H1 (cell line): ENCODE measurements at regions not wholly inside any gene's neighbourhood (a gene's known extent, or its start where the extent isn't known, plus 50 kb on each side); places are given as distances from the start of the nearest gene placed in this dataset.

Experiments
- CTCF ChIA-PET: fragments of 300-600 bp; sonication (Branson Sonifier 250); formaldehyde crosslinking; loops from one replicate; lab custom pipeline; 2021; ENCODE audit not compliant: partially characterized antibody; lab: Charles Lee
- POLR2A ChIA-PET: fragments of 300-600 bp; sonication (Branson Sonifier 250); formaldehyde crosslinking; loops from one replicate; lab custom pipeline; 2021; ENCODE audit warnings: inconsistent platforms; ENCODE audit not compliant: partially characterized antibody; lab: Charles Lee
- DNase-seq, 2 experiments: peaks; one replicate each; pipeline versions ENCODE4 v3.0.0 to v3.0.0-alpha.2; 2010 to 2022; ENCODE audit warnings: low spot score in 2 of 2, low read depth in 1 of 2, mixed read lengths in 1 of 2
- FAIRE-seq: peaks from 2 replicates; lab custom pipeline; 2011; peaks lifted over from hg19 to GRCh38; lab: Jason Lieb, UNC
- H2AFZ ChIP-seq: 2 replicates; pipeline ENCODE4 v1.8.1; 2012; ENCODE audit warnings: low read length, inconsistent platforms
- H2AK5ac ChIP-seq: 2 replicates; pipeline ENCODE4 v1.6.1; 2013; ENCODE audit warnings: low read depth, low read length
- H2BK120ac ChIP-seq: replicated peaks from 2 replicates; pipeline ENCODE3; 2013; ENCODE audit warnings: low read depth, low read length, inconsistent platforms
- H2BK12ac ChIP-seq: 2 replicates; pipeline ENCODE4 v1.6.1; 2013; ENCODE audit warnings: low read depth, low read length
- H2BK15ac ChIP-seq: 2 replicates; pipeline ENCODE4 v1.6.1; 2013; ENCODE audit warnings: low read length
- H2BK20ac ChIP-seq: 2 replicates; pipeline ENCODE4 v1.6.1; 2013; ENCODE audit warnings: low read length
- H2BK5ac ChIP-seq: 2 replicates; pipeline ENCODE4 v1.6.1; 2013; ENCODE audit warnings: low read depth, low read length
- H3K14ac ChIP-seq: 2 replicates; pipeline ENCODE4 v1.6.1; 2013; ENCODE audit warnings: inconsistent platforms; ENCODE audit not compliant: insufficient read length
- H3K18ac ChIP-seq: 2 replicates; pipeline ENCODE4 v1.6.1; 2013; ENCODE audit warnings: low read length; ENCODE audit errors: extremely low read depth
- H3K23ac ChIP-seq: 2 replicates; pipeline ENCODE4 v1.6.1; 2013; ENCODE audit warnings: inconsistent platforms; ENCODE audit not compliant: insufficient read length
- H3K23me2 ChIP-seq: 2 replicates; pipeline ENCODE4 v1.6.1; 2013; ENCODE audit warnings: low read depth, low read length
- H3K27ac ChIP-seq: 2 replicates; pipeline ENCODE4 v1.6.1; 2011; ENCODE audit warnings: low read depth, low read length, inconsistent platforms
- H3K27me3 ChIP-seq, 4 experiments: replicated peaks in 1 of 4; 1 replicate in 1 of 4; 2 replicates in 3 of 4; pipeline versions ENCODE4 v1.6.1 to v1.8.1; 2011 to 2013; ENCODE audit warnings: low read length in 3 of 4, mild to moderate bottlenecking in 3 of 4, inconsistent platforms in 2 of 4, mixed read lengths in 2 of 4, moderate library complexity in 1 of 4; ENCODE audit not compliant: control insufficient read depth in 3 of 4, insufficient read depth in 3 of 4; ENCODE audit errors: extremely low read depth in 1 of 4
- H3K36me3 ChIP-seq, 4 experiments: 2 replicates each; pipeline versions ENCODE4 v1.6.1 to v1.8.1; 2011 to 2013; ENCODE audit warnings: mild to moderate bottlenecking in 4 of 4, low read length in 3 of 4, moderate library complexity in 2 of 4, control low read depth in 1 of 4, inconsistent platforms in 1 of 4; ENCODE audit not compliant: insufficient read depth in 4 of 4, control insufficient read depth in 2 of 4
- H3K4ac ChIP-seq: replicated peaks from 2 replicates; pipeline ENCODE3; 2013; ENCODE audit warnings: low read length, low read depth, mixed read lengths, inconsistent platforms; ENCODE audit not compliant: insufficient read length
- H3K4me1 ChIP-seq, 4 experiments: replicated peaks in 1 of 4; 1 replicate in 1 of 4; 2 replicates in 3 of 4; pipeline versions ENCODE4 v1.6.1 to v1.8.1; 2011 to 2013; ENCODE audit warnings: low read length in 3 of 4, inconsistent platforms in 2 of 4, mixed read lengths in 1 of 4; ENCODE audit not compliant: insufficient read depth in 4 of 4, control insufficient read depth in 3 of 4
- H3K4me2 ChIP-seq, 2 experiments: 2 replicates each; pipeline versions ENCODE4 v1.6.1 to v1.8.1; 2011 to 2013; ENCODE audit warnings: low read depth in 2 of 2, low read length in 2 of 2, control low read depth in 1 of 2, inconsistent platforms in 1 of 2, mild to moderate bottlenecking in 1 of 2; ENCODE audit not compliant: insufficient read depth in 1 of 2
- H3K4me3 ChIP-seq, 4 experiments: fragments of 200-600, 300-600 bp in 1 of 4; sonication (generic), shearing (Covaris generic), sonication (Bioruptor Twin) in 1 of 4; 2 replicates each; pipeline versions ENCODE4 v1.5.1 to v1.8.1; 2011 to 2016; ENCODE audit warnings: low read length in 4 of 4, low read depth in 3 of 4, control low read depth in 2 of 4, inconsistent platforms in 2 of 4, mild to moderate bottlenecking in 2 of 4, mixed read lengths in 1 of 4, moderate library complexity in 1 of 4; ENCODE audit not compliant: insufficient read depth in 2 of 4; ENCODE audit errors: extremely low read depth in 1 of 4
- H3K56ac ChIP-seq: replicated peaks from 2 replicates; pipeline ENCODE3; 2013; ENCODE audit warnings: low read depth, mild to moderate bottlenecking, mixed read lengths, low read length, inconsistent platforms; ENCODE audit not compliant: insufficient read length
- H3K79me1 ChIP-seq: 2 replicates; pipeline ENCODE4 v1.6.1; 2013; ENCODE audit warnings: low read depth, low read length, control low read depth
- H3K79me2 ChIP-seq, 2 experiments: 2 replicates each; pipeline versions ENCODE4 v1.6.1 to v1.8.1; 2012 to 2013; ENCODE audit warnings: low read length in 2 of 2, mild to moderate bottlenecking in 2 of 2, inconsistent platforms in 1 of 2; ENCODE audit not compliant: insufficient read depth in 2 of 2, control insufficient read depth in 1 of 2
- H3K9ac ChIP-seq, 4 experiments: replicated peaks in 1 of 4; 1 replicate in 1 of 4; 2 replicates in 3 of 4; pipeline versions ENCODE4 v1.6.1 to v1.8.1; 2011 to 2013; ENCODE audit warnings: low read depth in 3 of 4, low read length in 3 of 4, control low read depth in 2 of 4, mild to moderate bottlenecking in 2 of 4, moderate library complexity in 2 of 4, inconsistent platforms in 1 of 4; ENCODE audit errors: extremely low read depth in 1 of 4
- H3K9me3 ChIP-seq, 2 experiments: 2 replicates each; pipeline versions ENCODE4 v1.6.1 to v1.8.1; 2012 to 2013; ENCODE audit warnings: mild to moderate bottlenecking in 2 of 2, moderate library complexity in 2 of 2, control low read depth in 1 of 2, inconsistent platforms in 1 of 2, low read depth in 1 of 2, low read length in 1 of 2, mixed read lengths in 1 of 2; ENCODE audit not compliant: insufficient read depth in 2 of 2
- H4K20me1 ChIP-seq, 2 experiments: replicated peaks in 1 of 2; 2 replicates each; pipeline versions ENCODE3 to v1.8.1; 2011 to 2013; ENCODE audit warnings: inconsistent platforms in 2 of 2, low read length in 2 of 2, mild to moderate bottlenecking in 1 of 2; ENCODE audit not compliant: insufficient read depth in 2 of 2, control insufficient read depth in 1 of 2
- H4K5ac ChIP-seq: 2 replicates; pipeline ENCODE4 v1.6.1; 2013; ENCODE audit warnings: low read length, low read depth, mixed read lengths, inconsistent platforms; ENCODE audit not compliant: insufficient read length
- H4K8ac ChIP-seq: 2 replicates; pipeline ENCODE4 v1.8.0; 2013; ENCODE audit warnings: mild to moderate bottlenecking, moderate library complexity, low read length, inconsistent platforms; ENCODE audit not compliant: insufficient read depth; ENCODE audit errors: extremely low read depth
- H4K91ac ChIP-seq: replicated peaks from 2 replicates; pipeline ENCODE3; 2013; ENCODE audit warnings: low read length, mixed read lengths, inconsistent platforms; ENCODE audit not compliant: insufficient read length
- RNF2 ChIP-seq: fragments of 200-900, 300-1000 bp; sonication (generic); IDR thresholded peaks from 2 replicates; pipeline ENCODE4 v1.7.1; 2016; ENCODE audit warnings: borderline replicate concordance, low read depth, mild to moderate bottlenecking, antibody characterized with exemption, low read length; ENCODE audit not compliant: poor library complexity, severe bottlenecking; ENCODE audit errors: missing control alignments
- SAP30 ChIP-seq: fragments of 300-600 bp; sonication (generic); IDR thresholded peaks from 2 replicates; pipeline ENCODE4 v1.7.1; 2012; ENCODE audit warnings: low read length, moderate library complexity, mild to moderate bottlenecking, inconsistent platforms; ENCODE audit not compliant: insufficient read depth, insufficient replicate concordance
- TAF1 ChIP-seq: IDR thresholded peaks from 2 replicates; pipeline ENCODE4 v1.6.1; 2011; ENCODE audit warnings: mild to moderate bottlenecking, low read depth, low read length
- WGBS, 2 experiments: shearing (Covaris generic) in 1 of 2; methylation state at CpG; one replicate each; pipeline versions ENCODE4 v1.1.6 to v1.1.7; 2013 to 2015; ENCODE audit warnings: low lambda C conversion rate in 2 of 2, mixed read lengths in 2 of 2, inconsistent platforms in 1 of 2, low coverage in 1 of 2, missing lambda C conversion rate in 1 of 2; ENCODE audit not compliant: insufficient replicate concordance in 2 of 2, insufficient coverage in 1 of 2, insufficient read length in 1 of 2; ENCODE audit errors: extremely low coverage in 1 of 2, missing lambda C conversion rate in 1 of 2; 5-methylcytosine and 5-hydroxymethylcytosine counted together

DNA sequence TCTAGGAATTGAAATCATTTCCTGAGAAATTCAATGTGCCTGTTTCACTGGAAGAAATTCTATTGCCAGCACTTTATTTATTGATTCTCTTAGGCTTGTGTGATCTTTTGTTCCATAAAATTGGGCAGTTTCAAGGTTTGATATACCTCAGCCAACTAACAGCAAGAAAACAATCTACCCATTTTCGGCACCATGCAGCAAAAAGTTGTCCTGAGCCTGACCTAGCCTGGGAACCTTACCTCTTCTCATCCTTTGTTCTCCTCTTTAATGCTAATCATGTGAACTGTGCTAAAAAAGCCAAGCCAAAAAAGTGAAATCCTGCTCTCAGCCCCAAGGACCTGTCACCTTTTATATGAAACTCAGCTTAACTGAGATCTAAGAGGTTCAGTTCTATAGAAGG lies 477.3 kb downstream of the SUCLA2 start:
- no peak overlapping the region for H2AK5ac ChIP-seq
- TF ChIP-seq SAP30, result no peak
- no peak for TF ChIP-seq RNF2
- no peak for TF ChIP-seq TAF1
- H3K79me2 ChIP-seq, result no peaks in the 10 kb centered on the region
- no peaks in the 10 kb centered on the region for H4K20me1 ChIP-seq
- no peak overlapping the region for H3K4ac ChIP-seq
- no peaks in the 10 kb centered on the region for H3K23me2 ChIP-seq
- H4K5ac ChIP-seq, result no peak overlapping the region
- H3K4me2 ChIP-seq, result no peak overlapping the region
- H2BK120ac ChIP-seq, result no peak overlapping the region
- H3K23ac ChIP-seq, result no peak overlapping the region
- H3K4me1 ChIP-seq, result no peaks in the 10 kb centered on the region
- ChIA-PET POLR2A (no interaction called here), CTCF (no interaction called here)
- H3K36me3 ChIP-seq, result no peaks in the 10 kb centered on the region; a peak in 1 of 8 replicates
- 79% methylated on average over 1 of the region's 1 CpG; no CpG with 5 or more reads in 1 of the 2 experiments for WGBS, 2 experiments
- H3K79me1 ChIP-seq, result no peaks in the 10 kb centered on the region
- no peak overlapping the region for H3K4me3 ChIP-seq
- no peak overlapping the region for H3K18ac ChIP-seq
- H2BK5ac ChIP-seq, result no peak overlapping the region
- no peak overlapping the region for H2BK20ac ChIP-seq
- H3K27me3 ChIP-seq, result no peaks in the 10 kb centered on the region
- no peak overlapping the region for H4K91ac ChIP-seq
- no peak overlapping the region for H2AFZ ChIP-seq
- no peak overlapping the region for H4K8ac ChIP-seq
- no peak overlapping the region for H3K14ac ChIP-seq
- FAIRE-seq (no peak), DNase-seq (no peak)
- no peaks in the 10 kb centered on the region for H3K9me3 ChIP-seq
- H3K9ac ChIP-seq, result no peak overlapping the region
- no peak overlapping the region for H3K27ac ChIP-seq
- no peak overlapping the region for H2BK15ac ChIP-seq
- no peak overlapping the region for H3K56ac ChIP-seq
- no peak overlapping the region for H2BK12ac ChIP-seq
